Tongue (tissue), 1 donor: ENCODE measurements at regions not wholly inside any gene's neighbourhood (a gene's known extent, or its start where the extent isn't known, plus 50 kb on each side); places are given as distances from the start of the nearest gene placed in this dataset.
A peak's percentile ranks its signal among the peaks of the same experiment; 100 is the strongest.
"Not testable (repeated sequence)": the region's sequence is repeated elsewhere in the genome, so short reads cannot be mapped to it uniquely, and the experiment has no call there.

ENCODE experiments used
- DNase-seq: peaks from one replicate; pipeline ENCODE4 v3.0.0-alpha.2; 2015

DNA sequence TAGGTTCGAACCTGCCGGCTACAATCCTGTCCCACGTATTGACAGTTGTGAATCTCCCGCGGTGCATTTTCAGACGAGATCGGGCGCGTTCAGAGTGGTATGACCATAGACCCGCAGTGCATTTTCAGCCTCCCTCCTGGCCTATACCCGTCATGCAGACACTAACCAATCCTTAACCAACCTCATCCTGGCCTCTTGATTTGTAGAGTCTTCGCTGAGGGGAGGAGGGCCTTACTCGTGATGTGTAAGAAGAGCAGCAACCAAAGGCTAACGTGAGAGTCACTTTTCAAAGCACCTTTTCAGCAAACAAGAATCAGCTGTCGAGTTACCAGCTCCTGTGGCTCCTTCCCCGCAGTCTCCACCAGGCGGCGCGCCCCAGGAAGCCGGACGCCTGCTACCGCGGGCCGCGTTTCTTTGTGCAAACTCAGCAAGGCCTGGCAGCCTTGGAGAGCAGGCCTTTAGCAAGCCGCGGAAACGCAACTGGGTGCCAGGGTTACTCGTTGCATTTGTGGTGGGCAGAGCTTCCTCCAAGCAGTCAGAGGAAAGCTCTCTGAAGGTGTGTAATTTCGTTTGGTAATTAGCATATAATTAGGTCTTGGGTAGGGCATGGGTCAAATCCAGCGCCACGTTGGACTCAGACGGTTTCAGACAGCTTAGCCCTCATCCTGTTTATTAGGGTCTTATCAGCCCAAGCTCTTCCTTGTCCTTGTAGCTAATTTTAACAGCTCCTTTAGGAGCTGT, 139.8 kb downstream of the OR2B2 start:
- DNase-seq = peak; percentile 90

GRCh38 chr6:27771235-27771634, 141.0 kb downstream of the OR2B2 start:
- DNase-seq = no peak

DNA sequence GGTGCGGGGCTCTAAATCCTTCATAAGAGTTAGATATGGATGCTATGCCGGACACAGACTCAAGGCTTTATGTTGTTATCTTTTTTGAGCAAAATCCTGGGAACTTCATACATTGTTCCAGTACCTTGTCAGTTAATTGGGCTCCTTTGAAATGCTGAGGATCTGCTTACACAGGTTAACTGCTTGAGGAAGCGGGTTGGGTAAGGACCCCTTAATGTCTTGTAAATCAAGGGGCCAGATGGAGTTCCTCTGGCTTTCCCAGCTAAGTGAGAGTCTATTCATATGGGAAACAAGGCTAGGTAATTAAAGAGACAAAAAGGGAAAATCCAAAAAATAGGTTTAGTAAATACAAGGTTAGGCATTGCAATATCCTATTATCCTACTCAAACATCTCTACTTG, 141.5 kb downstream of the OR2B2 start:
- no peak for DNase-seq

DNA sequence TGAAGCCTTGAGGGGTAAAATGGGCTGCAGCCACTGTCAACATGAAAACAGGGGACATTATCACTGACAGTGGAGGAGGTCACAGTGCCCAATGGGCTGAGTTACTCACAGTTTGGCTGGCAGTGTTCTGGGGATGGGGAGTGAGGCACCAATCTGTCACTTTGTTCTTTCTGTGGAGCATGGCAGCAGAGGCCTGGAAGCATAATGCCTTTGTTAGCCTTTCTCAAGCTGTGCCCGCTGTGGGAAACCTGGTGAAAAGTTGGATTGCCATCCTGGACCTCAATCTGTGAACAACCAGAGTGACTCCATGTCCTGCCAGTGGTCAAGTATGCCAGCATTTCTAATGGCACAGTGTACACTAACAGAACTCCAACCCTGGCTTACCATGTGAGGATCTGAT, 143.6 kb downstream of the OR2B2 start:
- DNase-seq = no peak

GRCh38 chr6:27767851-27768250, 144.3 kb downstream of the OR2B2 start:
- no peak for DNase-seq

- DNase-seq = no peak
Measured at GRCh38 chr6:27766405-27766804, 145.8 kb downstream of the OR2B2 start.

GRCh38 chr6:27765028-27765590, 147.1 kb downstream of the OR2B2 start:
- no peak for DNase-seq

- DNase-seq = no peak
Measured at GRCh38 chr6:27761391-27761790, 150.8 kb downstream of the OR2B2 start.

DNA sequence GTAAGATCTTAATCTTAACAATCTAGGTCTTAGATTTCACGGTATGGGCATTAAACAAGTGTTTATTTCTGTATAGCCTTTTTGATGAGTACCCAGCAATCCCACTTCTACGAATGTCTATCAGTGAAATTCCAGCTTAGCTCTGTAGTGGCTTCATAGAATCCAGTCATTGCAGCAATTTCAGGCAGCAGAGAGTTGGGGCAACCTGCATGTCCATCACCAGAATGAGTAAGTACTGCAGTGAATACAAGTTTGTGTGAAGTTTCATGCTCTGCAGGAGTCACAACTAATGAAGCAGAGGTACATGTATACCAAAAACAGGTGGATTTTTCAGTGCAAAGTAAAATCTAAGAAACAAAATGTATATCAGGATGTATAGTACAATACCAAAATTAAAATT, 151.7 kb downstream of the OR2B2 start:
- DNase-seq = no peak

DNA sequence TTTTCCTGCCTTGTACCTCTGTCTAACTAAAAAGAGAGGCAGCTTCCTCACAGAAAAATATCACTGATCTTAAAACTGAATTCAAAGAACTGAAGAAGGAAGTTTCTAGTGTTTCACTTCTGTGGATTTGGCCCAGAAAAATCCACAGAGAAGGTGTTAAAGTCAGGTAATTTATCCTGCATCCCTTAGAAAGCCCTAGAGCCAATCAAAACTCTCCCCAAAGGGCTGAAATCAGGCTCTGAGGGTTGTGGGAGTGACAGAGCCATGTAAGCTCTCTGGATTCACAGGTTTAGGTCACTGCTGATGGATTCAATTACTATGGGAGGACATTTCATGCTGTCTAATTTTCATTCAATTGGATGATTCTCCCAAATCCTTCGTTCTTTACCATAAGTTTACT, 152.3 kb downstream of the OR2B2 start:
- no peak for DNase-seq

- DNase-seq = no peak
Measured at GRCh38 chr6:27758491-27758890, 153.7 kb downstream of the OR2B2 start.

DNA sequence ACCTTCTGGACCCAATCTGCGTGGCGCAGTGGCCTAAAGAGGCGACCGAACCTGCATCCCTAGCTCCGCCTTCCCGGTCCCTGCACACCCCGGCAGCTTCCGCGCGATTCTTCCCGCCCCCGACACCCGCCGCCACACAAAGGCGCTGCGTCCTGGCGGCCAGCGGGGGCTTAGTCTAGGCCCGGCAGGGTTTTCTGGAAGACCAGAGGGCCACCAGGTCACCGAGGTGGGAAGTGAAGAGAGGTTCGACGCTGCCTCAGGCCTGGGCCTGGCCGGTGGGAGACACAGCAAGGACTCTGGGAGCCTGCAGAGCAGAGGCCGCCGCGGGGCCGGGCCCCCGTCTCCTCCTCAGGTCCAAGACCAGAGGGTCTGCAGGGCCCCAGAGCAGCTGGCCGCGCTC, 154.9 kb downstream of the OR2B2 start:
- peak; percentile 66 for DNase-seq

GRCh38 chr6:27755768-27756167, 156.4 kb downstream of the OR2B2 start:
- DNase-seq = no peak

DNA sequence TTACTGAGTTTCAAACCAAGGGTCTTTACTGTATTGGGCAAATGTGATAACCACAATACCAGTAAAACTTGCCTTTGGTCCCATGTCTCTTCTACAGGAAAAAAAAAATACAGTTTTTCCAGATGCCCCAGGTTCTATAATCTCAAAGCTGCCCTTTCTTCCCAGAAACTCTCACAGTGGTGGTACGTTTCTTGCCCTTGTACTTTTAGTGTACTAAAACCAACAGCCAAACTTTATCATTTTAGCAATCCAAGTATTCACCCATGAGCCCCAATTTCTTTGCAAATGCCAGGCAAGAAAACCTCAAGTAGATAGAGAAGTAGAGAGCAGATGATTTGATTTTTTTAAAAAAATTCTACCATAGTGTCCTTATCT, 157.8 kb downstream of the OR2B2 start:
- DNase-seq = no peak

GRCh38 chr6:27753668-27754407, 158.4 kb downstream of the OR2B2 start:
- peak; percentile 87 for DNase-seq

GRCh38 chr6:27752038-27752885, 159.9 kb downstream of the OR2B2 start:
- DNase-seq = peak; percentile 96

GRCh38 chr6:27748661-27749060, 163.5 kb downstream of the OR2B2 start:
- DNase-seq = no peak

DNA sequence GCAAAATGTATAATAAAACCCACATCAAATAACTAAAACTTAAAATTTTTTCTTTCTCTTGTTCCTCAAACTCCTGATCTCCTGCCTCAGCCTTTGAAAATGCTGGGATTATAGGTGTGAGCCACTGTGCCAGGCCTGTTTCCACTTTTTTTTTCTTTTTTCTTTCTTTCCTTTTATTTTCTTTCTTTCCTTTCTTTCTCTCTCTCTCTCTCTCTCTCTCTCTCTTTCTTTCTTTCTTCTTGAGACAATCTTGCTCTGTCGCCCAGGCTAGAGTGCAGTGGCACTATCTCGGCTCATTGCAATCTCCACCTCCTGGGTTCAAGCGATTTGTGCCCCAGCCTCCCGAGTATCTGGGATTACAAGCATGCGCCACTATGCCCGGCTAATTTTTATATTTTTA, 164.6 kb downstream of the OR2B2 start:
- DNase-seq = no peak

GRCh38 chr6:27746860-27747259, 165.3 kb downstream of the OR2B2 start:
- DNase-seq = not testable (repeated sequence)

DNA sequence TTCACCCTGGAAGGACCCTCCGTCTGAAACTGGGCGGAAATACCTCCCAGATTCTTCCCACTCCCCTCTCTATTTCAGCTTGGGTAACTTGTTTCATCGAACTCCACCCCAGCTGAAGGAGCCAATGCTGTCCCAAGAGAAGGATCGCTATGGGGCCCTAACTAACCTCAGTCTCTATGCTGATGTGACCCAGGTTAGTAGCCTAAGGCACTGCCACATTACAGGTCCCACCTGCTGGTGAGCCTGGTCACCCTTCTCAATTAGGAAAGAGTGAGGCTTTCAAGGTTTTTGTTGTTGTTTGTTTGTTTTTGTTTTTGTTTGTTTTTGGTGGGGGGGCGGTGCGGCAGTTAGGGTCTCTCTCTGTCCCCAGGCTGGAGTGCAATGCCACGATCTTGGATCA, 168.4 kb downstream of the OR2B2 start:
- no peak for DNase-seq

GRCh38 chr6:27742833-27743573, 169.2 kb downstream of the OR2B2 start:
- DNase-seq = no peak

GRCh38 chr6:27739902-27740301, 172.3 kb downstream of the OR2B2 start:
- DNase-seq = not testable (repeated sequence)
